Ishikawa (cell line): ENCODE measurements at regions not wholly inside any gene's neighbourhood (a gene's known extent, or its start where the extent isn't known, plus 50 kb on each side); places are given as distances from the start of the nearest gene placed in this dataset.

Source experiments
- EGR1 ChIP-seq: IDR thresholded peaks from 2 replicates; pipeline ENCODE4 v1.6.1; 2012
- EP300 ChIP-seq: IDR thresholded peaks from 2 replicates; pipeline ENCODE4 v1.6.1; 2012; ENCODE audit warnings: borderline replicate concordance
- FOXM1 ChIP-seq: IDR thresholded peaks from 2 replicates; pipeline ENCODE4 v1.6.1; 2012; ENCODE audit warnings: low read depth, borderline replicate concordance
- NFIC ChIP-seq: IDR thresholded peaks from 2 replicates; pipeline ENCODE4 v1.6.1; 2012
- RAD21 ChIP-seq: IDR thresholded peaks from 2 replicates; pipeline ENCODE4 v1.6.1; 2012; ENCODE audit warnings: low read depth
- TAF1 ChIP-seq: IDR thresholded peaks from 2 replicates; pipeline ENCODE4 v1.6.1; 2012; ENCODE audit warnings: low read depth, mild to moderate bottlenecking
- TCF12 ChIP-seq: IDR thresholded peaks from 2 replicates; pipeline ENCODE4 v1.6.1; 2012; ENCODE audit warnings: low read depth
- TF ChIP-seq, protein P1 (sequence below): IDR thresholded peaks from 2 replicates; pipeline ENCODE4 v1.6.1; 2012; ENCODE audit warnings: low read depth, mild to moderate bottlenecking
- TF ChIP-seq, protein P2 (sequence below): IDR thresholded peaks from 2 replicates; pipeline ENCODE4 v1.6.1; 2012

DNA sequence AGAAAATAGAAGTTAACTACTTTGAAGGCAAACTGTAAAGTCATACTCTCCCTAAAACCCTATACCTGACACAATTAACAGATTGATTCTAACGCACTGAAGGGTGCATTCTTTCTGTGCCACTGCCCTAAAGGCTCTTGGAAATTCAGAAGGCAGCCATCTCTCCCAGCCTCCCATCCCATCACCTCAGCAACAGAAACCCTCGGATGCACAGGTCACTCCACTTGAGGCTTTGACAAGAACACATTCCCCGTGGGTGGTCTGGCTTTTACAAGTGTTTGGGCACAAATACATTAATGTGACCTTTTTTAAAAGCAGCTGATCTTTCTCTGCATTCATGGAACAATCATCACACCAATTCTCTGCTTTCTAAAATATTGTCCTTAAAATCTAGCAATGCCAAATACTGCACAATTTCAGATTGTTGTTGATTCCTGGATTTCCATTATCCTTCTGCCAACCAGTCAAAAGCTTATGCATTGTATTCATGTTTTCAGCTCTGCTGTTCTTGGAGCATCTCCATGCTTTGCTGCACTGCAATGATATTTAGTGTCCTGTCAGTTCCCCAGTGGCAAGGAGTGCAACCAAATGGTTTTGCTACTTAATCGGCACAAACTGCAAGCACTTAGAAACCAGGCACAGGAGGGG lies 175.6 kb downstream of the TMEM161B start:
- TF ChIP-seq EP300 (no peak), TAF1 (no peak), RAD21 (no peak), EGR1 (no peak), FOXM1 (no peak), NFIC (no peak), TCF12 (no peak)
- TF ChIP-seq, protein P1, sequence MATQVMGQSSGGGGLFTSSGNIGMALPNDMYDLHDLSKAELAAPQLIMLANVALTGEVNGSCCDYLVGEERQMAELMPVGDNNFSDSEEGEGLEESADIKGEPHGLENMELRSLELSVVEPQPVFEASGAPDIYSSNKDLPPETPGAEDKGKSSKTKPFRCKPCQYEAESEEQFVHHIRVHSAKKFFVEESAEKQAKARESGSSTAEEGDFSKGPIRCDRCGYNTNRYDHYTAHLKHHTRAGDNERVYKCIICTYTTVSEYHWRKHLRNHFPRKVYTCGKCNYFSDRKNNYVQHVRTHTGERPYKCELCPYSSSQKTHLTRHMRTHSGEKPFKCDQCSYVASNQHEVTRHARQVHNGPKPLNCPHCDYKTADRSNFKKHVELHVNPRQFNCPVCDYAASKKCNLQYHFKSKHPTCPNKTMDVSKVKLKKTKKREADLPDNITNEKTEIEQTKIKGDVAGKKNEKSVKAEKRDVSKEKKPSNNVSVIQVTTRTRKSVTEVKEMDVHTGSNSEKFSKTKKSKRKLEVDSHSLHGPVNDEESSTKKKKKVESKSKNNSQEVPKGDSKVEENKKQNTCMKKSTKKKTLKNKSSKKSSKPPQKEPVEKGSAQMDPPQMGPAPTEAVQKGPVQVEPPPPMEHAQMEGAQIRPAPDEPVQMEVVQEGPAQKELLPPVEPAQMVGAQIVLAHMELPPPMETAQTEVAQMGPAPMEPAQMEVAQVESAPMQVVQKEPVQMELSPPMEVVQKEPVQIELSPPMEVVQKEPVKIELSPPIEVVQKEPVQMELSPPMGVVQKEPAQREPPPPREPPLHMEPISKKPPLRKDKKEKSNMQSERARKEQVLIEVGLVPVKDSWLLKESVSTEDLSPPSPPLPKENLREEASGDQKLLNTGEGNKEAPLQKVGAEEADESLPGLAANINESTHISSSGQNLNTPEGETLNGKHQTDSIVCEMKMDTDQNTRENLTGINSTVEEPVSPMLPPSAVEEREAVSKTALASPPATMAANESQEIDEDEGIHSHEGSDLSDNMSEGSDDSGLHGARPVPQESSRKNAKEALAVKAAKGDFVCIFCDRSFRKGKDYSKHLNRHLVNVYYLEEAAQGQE: no peak
- TF ChIP-seq, protein P2, sequence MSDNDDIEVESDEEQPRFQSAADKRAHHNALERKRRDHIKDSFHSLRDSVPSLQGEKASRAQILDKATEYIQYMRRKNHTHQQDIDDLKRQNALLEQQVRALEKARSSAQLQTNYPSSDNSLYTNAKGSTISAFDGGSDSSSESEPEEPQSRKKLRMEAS: no peak
